Mucosa of descending colon (tissue), 3 donors: ENCODE measurements at regions not wholly inside any gene's neighbourhood (a gene's known extent, or its start where the extent isn't known, plus 50 kb on each side); places are given as distances from the start of the nearest gene placed in this dataset.
"Not testable (repeated sequence)": the region's sequence is repeated elsewhere in the genome, so short reads cannot be mapped to it uniquely, and the experiment has no call there.

Source experiments
- ATAC-seq: fragments of 200-7000 bp; cut with Tn5 transposase; one replicate; pipeline ENCODE4 v1.9.1; 2020; ENCODE audit warnings: mild to moderate bottlenecking, moderate library complexity
- DNase-seq, 3 donors: peaks; one replicate each; pipeline ENCODE4 v3.0.0-alpha.2; 2020
- H3K36me3 ChIP-seq: fragments of 200-600 bp; one replicate; pipeline ENCODE4 v1.8.0; 2021; ENCODE audit warnings: low read depth, mild to moderate bottlenecking
- H3K4me1 ChIP-seq: fragments of 200-600 bp; one replicate; pipeline ENCODE4 v1.8.0; 2021; ENCODE audit warnings: low read depth, mild to moderate bottlenecking
- H3K4me3 ChIP-seq: fragments of 200-600 bp; one replicate; pipeline ENCODE4 v1.8.0; 2021; ENCODE audit warnings: mild to moderate bottlenecking
- H3K9me3 ChIP-seq: fragments of 200-600 bp; one replicate; pipeline ENCODE4 v1.8.0; 2021; ENCODE audit warnings: mild to moderate bottlenecking
- CTCF ChIP-seq: fragments of 200-600 bp; IDR thresholded peaks from one replicate; pipeline ENCODE4 v1.8.0; 2022; ENCODE audit warnings: antibody characterized with exemption, mild to moderate bottlenecking
- intact Hi-C, 2 donors: fragments of 100-400 bp; cut with DNase I in 1 of 2; cut with micrococcal nuclease in 1 of 2; formaldehyde crosslinking; loops; one replicate each; pipeline versions ENCODE4 v1.11.0 to v1.11.1; 2022; cut with DNase I, micrococcal nuclease
- donor health status: DM: no; HTN: no; CAD: no; lungs with moderate emphysema.
- donor health status: DM: no; HTN: no; CAD: no.
- donor health status: DM: no; HTN: yes; CAD: no.

GRCh38 chr16:47905771-47906170, 250.0 kb downstream of the ABCC12 start:
- Histone ChIP-seq H3K4me3 (no peak overlapping the region), H3K36me3 (no peaks in the 10 kb centered on the region), H3K9me3 (peaks cover 7% of the 10 kb centered on the region), H3K4me1 (no peaks in the 10 kb centered on the region)
- intact Hi-C loops = no loop called here
- TF ChIP-seq CTCF = no peak
- no peak for ATAC-seq
- no peak for DNase-seq

- Histone ChIP-seq H3K4me3 (no peak overlapping the region), H3K9me3 (peaks cover 1% of the 10 kb centered on the region), H3K4me1 (no peaks in the 10 kb centered on the region), H3K36me3 (no peaks in the 10 kb centered on the region)
- DNase-seq (no peak), ATAC-seq (no peak)
- intact Hi-C loops = no loop called here
- no peak for TF ChIP-seq CTCF
Observed at GRCh38 chr16:47904691-47905090, 251.1 kb downstream of the ABCC12 start.

- ATAC-seq = no peak
Observed at GRCh38 chr16:47903470-47903869, 252.3 kb downstream of the ABCC12 start.

GRCh38 chr16:47897105-47897504, 258.7 kb downstream of the ABCC12 start:
- intact Hi-C loops, H3K4me1 ChIP-seq, H3K9me3 ChIP-seq, ATAC-seq, H3K36me3 ChIP-seq, H3K4me3 ChIP-seq: not testable (repeated sequence)
- peak in 1 of 3 donors; percentile 5 for DNase-seq

More at GRCh38 chr16:47903470-47903869, 252.3 kb downstream of the ABCC12 start:
- Histone ChIP-seq H3K9me3 (no peaks in the 10 kb centered on the region), H3K36me3 (no peaks in the 10 kb centered on the region), H3K4me1 (no peaks in the 10 kb centered on the region), H3K4me3 (no peak overlapping the region)
- intact Hi-C loops = no loop called here
- no peak for DNase-seq
- TF ChIP-seq CTCF = no peak

GRCh38 chr16:47895146-47895545, 260.6 kb downstream of the ABCC12 start:
- no peaks in the 10 kb centered on the region for H3K9me3 ChIP-seq
- no peaks in the 10 kb centered on the region for H3K36me3 ChIP-seq
- H3K4me3 ChIP-seq = no peak overlapping the region
- intact Hi-C loops = no loop called here
- no peaks in the 10 kb centered on the region for H3K4me1 ChIP-seq
- DNase-seq (no peak), ATAC-seq (no peak)
- no peak for TF ChIP-seq CTCF

- no peak for ATAC-seq
- H3K9me3 ChIP-seq = no peaks in the 10 kb centered on the region
- intact Hi-C loops = no loop called here
- H3K4me3 ChIP-seq = no peak overlapping the region
- no peak for TF ChIP-seq CTCF
- H3K36me3 ChIP-seq = no peaks in the 10 kb centered on the region
- H3K4me1 ChIP-seq = no peaks in the 10 kb centered on the region
- no peak for DNase-seq
Observed at GRCh38 chr16:47892999-47893398, 262.8 kb downstream of the ABCC12 start.
